ENCODE measurements at regions not wholly inside any gene's neighbourhood (a gene's known extent, or its start where the extent isn't known, plus 50 kb on each side); places are given as distances from the start of the nearest gene placed in this dataset.

DNA sequence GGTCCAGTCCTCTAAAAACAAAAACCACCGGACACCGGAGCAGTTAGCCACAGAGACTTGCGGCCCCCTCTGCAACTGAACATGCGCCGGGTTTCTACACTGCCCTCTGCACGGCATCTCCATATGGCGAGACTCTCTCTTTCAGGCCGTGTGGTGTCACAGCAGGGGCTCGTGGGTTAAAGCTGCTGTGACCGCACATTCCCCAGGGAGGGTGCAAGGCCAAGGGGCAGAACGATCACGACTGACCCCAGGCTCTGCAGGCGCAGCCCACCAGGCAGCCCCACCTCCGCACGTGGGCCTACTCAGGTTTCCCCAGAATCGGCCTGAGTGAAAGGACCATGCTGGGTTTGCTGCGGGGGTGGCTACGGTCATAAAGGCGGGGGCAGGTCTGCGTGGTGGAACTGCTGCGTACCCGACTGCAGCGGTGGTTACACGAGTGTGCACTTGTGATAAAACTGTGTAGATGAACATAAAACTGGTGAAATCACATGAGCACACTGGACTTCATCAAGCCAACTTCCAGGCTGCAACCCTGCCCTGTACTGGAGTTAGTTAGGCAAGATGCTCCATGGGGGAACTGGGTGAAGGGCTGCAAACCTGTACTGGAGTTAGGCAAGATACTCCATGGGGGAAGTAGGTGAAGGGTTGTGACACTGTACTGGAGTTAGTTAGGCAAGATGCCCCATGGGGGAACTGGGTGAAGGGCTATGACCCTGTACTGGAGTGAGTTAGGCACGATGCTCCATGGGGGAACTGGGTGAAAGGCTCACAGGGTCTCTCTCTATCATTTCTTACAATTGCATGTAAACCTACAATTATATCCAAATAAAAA lies 81.4 kb upstream of the PPP2R2D start:
- no peak overlapping the region for H2AFZ ChIP-seq (ENCODE audit: low read depth, low read length)
- H2BK5ac ChIP-seq (ENCODE audit: low read depth, low read length, poor library complexity, severe bottlenecking): no peak overlapping the region
- H3K79me1 ChIP-seq (replicated peaks; ENCODE audit: low read length, poor library complexity, severe bottlenecking): no peaks in the 10 kb centered on the region
- WGBS: 75% methylated on average over 22 of the region's 25 CpGs
- no peak overlapping the region for H3K9ac ChIP-seq (ENCODE audit: low read length)
- no peak overlapping the region for H3K18ac ChIP-seq (ENCODE audit: low read depth in 1 of 2, low read length in 2 of 2)
- no peak for DNase-seq
- H3K36me3 ChIP-seq (ENCODE audit: control insufficient read depth in 1 of 2, insufficient read depth in 2 of 2, low read depth in 1 of 2, low read length in 2 of 2): no peaks in the 10 kb centered on the region
- H2BK120ac ChIP-seq (ENCODE audit: low read depth, low read length): no peak overlapping the region
- no peak overlapping the region for H2BK12ac ChIP-seq (ENCODE audit: low read length in 2 of 2)
- no peak overlapping the region for H3K4ac ChIP-seq (ENCODE audit: low read depth in 1 of 2, low read length in 2 of 2)
- no peak overlapping the region for H3K14ac ChIP-seq (ENCODE audit: low read length in 2 of 2)
- no peak overlapping the region for H2AK5ac ChIP-seq (ENCODE audit: low read length, severe bottlenecking)
- H3K23ac ChIP-seq (ENCODE audit: low read length in 2 of 2): no peak overlapping the region
- H4K91ac ChIP-seq (ENCODE audit: low read length): no peak overlapping the region
- H3K4me2 ChIP-seq (ENCODE audit: low read length, poor library complexity, severe bottlenecking): no peak overlapping the region
- peaks cover 5% of the 10 kb centered on the region for H3K4me1 ChIP-seq (ENCODE audit: control insufficient read depth, insufficient read depth, low read depth, low read length)
- peaks cover 0 to 22% of the 10 kb centered on the region in 2 experiments for H3K27me3 ChIP-seq (ENCODE audit: control insufficient read depth in 1 of 2, insufficient read depth in 1 of 2, low read length in 2 of 2)
- no peak overlapping the region for H2BK15ac ChIP-seq (ENCODE audit: low read depth, poor library complexity, severe bottlenecking)
- no peaks in the 10 kb centered on the region for H3K9me3 ChIP-seq (ENCODE audit: control insufficient read depth, low read length)
- H4K8ac ChIP-seq (ENCODE audit: low read length): no peak overlapping the region
- no peak overlapping the region for H3K27ac ChIP-seq (ENCODE audit: low read length, poor library complexity, severe bottlenecking)
- H3K4me3 ChIP-seq (ENCODE audit: insufficient read depth in 1 of 2, low read depth in 1 of 2, low read length in 2 of 2): peak overlapping the region in 1 of 2 experiments; percentile 3

DNA sequence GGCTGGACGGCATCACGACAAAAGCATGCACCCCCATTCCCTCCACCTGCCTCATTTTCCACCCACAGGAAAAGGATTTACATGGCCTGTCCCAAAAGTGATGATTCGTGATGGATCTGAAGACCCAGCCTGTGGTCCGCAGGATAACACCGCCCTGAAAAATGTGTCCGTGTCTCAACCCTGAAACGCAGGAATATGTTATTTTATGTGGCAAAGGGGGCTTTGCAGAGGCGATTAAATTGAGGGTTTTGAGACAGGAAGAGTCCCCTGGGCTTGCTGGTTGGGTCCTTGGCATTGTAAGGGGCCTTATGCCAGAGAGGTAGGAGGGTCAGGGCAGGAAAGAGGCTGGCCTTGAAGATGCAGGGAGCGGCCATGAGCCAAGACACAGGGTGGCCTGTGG lies 80.2 kb upstream of the PPP2R2D start:
- Histone ChIP-seq H3K14ac (ENCODE audit: low read length in 2 of 2) (no peak overlapping the region), H2BK15ac (ENCODE audit: low read depth, poor library complexity, severe bottlenecking) (no peak overlapping the region), H3K23ac (ENCODE audit: low read length in 2 of 2) (no peak overlapping the region), H4K91ac (ENCODE audit: low read length) (no peak overlapping the region), H2BK120ac (ENCODE audit: low read depth, low read length) (no peak overlapping the region), H3K36me3 (ENCODE audit: control insufficient read depth in 1 of 2, insufficient read depth in 2 of 2, low read depth in 1 of 2, low read length in 2 of 2) (no peaks in the 10 kb centered on the region), H2BK12ac (ENCODE audit: low read length in 2 of 2) (no peak overlapping the region), H3K27me3 (ENCODE audit: control insufficient read depth in 1 of 2, insufficient read depth in 1 of 2, low read length in 2 of 2) (peaks cover 0 to 22% of the 10 kb centered on the region in 2 experiments), H2BK5ac (ENCODE audit: low read depth, low read length, poor library complexity, severe bottlenecking) (no peak overlapping the region), H3K4me1 (ENCODE audit: control insufficient read depth, insufficient read depth, low read depth, low read length) (peaks cover 15% of the 10 kb centered on the region), H3K9ac (ENCODE audit: low read length) (no peak overlapping the region), H3K4ac (ENCODE audit: low read depth in 1 of 2, low read length in 2 of 2) (no peak overlapping the region), H3K9me3 (ENCODE audit: control insufficient read depth, low read length) (no peaks in the 10 kb centered on the region), H2AK5ac (ENCODE audit: low read length, severe bottlenecking) (no peak overlapping the region), H3K18ac (ENCODE audit: low read depth in 1 of 2, low read length in 2 of 2) (no peak overlapping the region), H2AFZ (ENCODE audit: low read depth, low read length) (no peak overlapping the region), H3K4me3 (ENCODE audit: insufficient read depth in 1 of 2, low read depth in 1 of 2, low read length in 2 of 2) (no peak overlapping the region), H3K27ac (ENCODE audit: low read length, poor library complexity, severe bottlenecking) (no peak overlapping the region), H3K4me2 (ENCODE audit: low read length, poor library complexity, severe bottlenecking) (no peak overlapping the region), H4K8ac (ENCODE audit: low read length) (no peak overlapping the region), H3K79me1 (replicated peaks; ENCODE audit: low read length, poor library complexity, severe bottlenecking) (no peaks in the 10 kb centered on the region)
- WGBS: 75% methylated on average over 9 of the region's 9 CpGs
- DNase-seq: no peak

GRCh38 chr10:131821378-131822012 lies 79.3 kb upstream of the PPP2R2D start:
- Histone ChIP-seq H3K9me3 (ENCODE audit: control insufficient read depth, low read length) (no peaks in the 10 kb centered on the region), H3K23ac (ENCODE audit: low read length in 2 of 2) (no peak overlapping the region), H2BK15ac (ENCODE audit: low read depth, poor library complexity, severe bottlenecking) (no peak overlapping the region), H2BK12ac (ENCODE audit: low read length in 2 of 2) (no peak overlapping the region), H3K14ac (ENCODE audit: low read length in 2 of 2) (no peak overlapping the region), H4K8ac (ENCODE audit: low read length) (no peak overlapping the region), H2BK120ac (ENCODE audit: low read depth, low read length) (no peak overlapping the region), H3K4me2 (ENCODE audit: low read length, poor library complexity, severe bottlenecking) (no peak overlapping the region), H4K91ac (ENCODE audit: low read length) (no peak overlapping the region), H3K4me1 (ENCODE audit: control insufficient read depth, insufficient read depth, low read depth, low read length) (peaks cover 15% of the 10 kb centered on the region), H3K36me3 (ENCODE audit: control insufficient read depth in 1 of 2, insufficient read depth in 2 of 2, low read depth in 1 of 2, low read length in 2 of 2) (no peaks in the 10 kb centered on the region), H3K27me3 (ENCODE audit: control insufficient read depth in 1 of 2, insufficient read depth in 1 of 2, low read length in 2 of 2) (peaks cover 0 to 20% of the 10 kb centered on the region in 2 experiments), H2AFZ (ENCODE audit: low read depth, low read length) (no peak overlapping the region), H3K27ac (ENCODE audit: low read length, poor library complexity, severe bottlenecking) (no peak overlapping the region), H3K4ac (ENCODE audit: low read depth in 1 of 2, low read length in 2 of 2) (no peak overlapping the region), H3K18ac (ENCODE audit: low read depth in 1 of 2, low read length in 2 of 2) (no peak overlapping the region), H3K9ac (ENCODE audit: low read length) (no peak overlapping the region), H3K79me1 (replicated peaks; ENCODE audit: low read length, poor library complexity, severe bottlenecking) (no peaks in the 10 kb centered on the region), H2BK5ac (ENCODE audit: low read depth, low read length, poor library complexity, severe bottlenecking) (no peak overlapping the region), H3K4me3 (ENCODE audit: insufficient read depth in 1 of 2, low read depth in 1 of 2, low read length in 2 of 2) (no peak overlapping the region), H2AK5ac (ENCODE audit: low read length, severe bottlenecking) (no peak overlapping the region)
- 71% methylated on average over 8 of the region's 8 CpGs for WGBS
- DNase-seq: no peak

- no peaks in the 10 kb centered on the region for H3K79me1 ChIP-seq (replicated peaks; ENCODE audit: low read length, poor library complexity, severe bottlenecking)
- H3K4me1 ChIP-seq (ENCODE audit: control insufficient read depth, insufficient read depth, low read depth, low read length): peaks cover 15% of the 10 kb centered on the region
- no peak overlapping the region for H4K8ac ChIP-seq (ENCODE audit: low read length)
- no peak overlapping the region for H3K14ac ChIP-seq (ENCODE audit: low read length in 2 of 2)
- no peaks in the 10 kb centered on the region for H3K36me3 ChIP-seq (ENCODE audit: control insufficient read depth in 1 of 2, insufficient read depth in 2 of 2, low read depth in 1 of 2, low read length in 2 of 2)
- H3K4ac ChIP-seq (ENCODE audit: low read depth in 1 of 2, low read length in 2 of 2): no peak overlapping the region
- H2BK5ac ChIP-seq (ENCODE audit: low read depth, low read length, poor library complexity, severe bottlenecking): no peak overlapping the region
- no peak overlapping the region for H2BK12ac ChIP-seq (ENCODE audit: low read length in 2 of 2)
- H2BK15ac ChIP-seq (ENCODE audit: low read depth, poor library complexity, severe bottlenecking): no peak overlapping the region
- no peak overlapping the region for H3K4me2 ChIP-seq (ENCODE audit: low read length, poor library complexity, severe bottlenecking)
- H2AK5ac ChIP-seq (ENCODE audit: low read length, severe bottlenecking): no peak overlapping the region
- no peak overlapping the region for H3K23ac ChIP-seq (ENCODE audit: low read length in 2 of 2)
- DNase-seq: no peak
- H3K27ac ChIP-seq (ENCODE audit: low read length, poor library complexity, severe bottlenecking): no peak overlapping the region
- no peak overlapping the region for H4K91ac ChIP-seq (ENCODE audit: low read length)
- H3K9me3 ChIP-seq (ENCODE audit: control insufficient read depth, low read length): no peaks in the 10 kb centered on the region
- peaks cover 0 to 17% of the 10 kb centered on the region in 2 experiments for H3K27me3 ChIP-seq (ENCODE audit: control insufficient read depth in 1 of 2, insufficient read depth in 1 of 2, low read length in 2 of 2)
- H2BK120ac ChIP-seq (ENCODE audit: low read depth, low read length): no peak overlapping the region
- no peak overlapping the region for H3K18ac ChIP-seq (ENCODE audit: low read depth in 1 of 2, low read length in 2 of 2)
- no peak overlapping the region for H3K9ac ChIP-seq (ENCODE audit: low read length)
- no peak overlapping the region for H3K4me3 ChIP-seq (ENCODE audit: insufficient read depth in 1 of 2, low read depth in 1 of 2, low read length in 2 of 2)
- WGBS: 82% methylated on average over 17 of the region's 18 CpGs
- H2AFZ ChIP-seq (ENCODE audit: low read depth, low read length): no peak overlapping the region
Observed at GRCh38 chr10:131822013-131822691, 78.7 kb upstream of the PPP2R2D start.
